ENCODE measurements at regions not wholly inside any gene's neighbourhood (a gene's known extent, or its start where the extent isn't known, plus 50 kb on each side); places are given as distances from the start of the nearest gene placed in this dataset.
"Not testable (repeated sequence)": the region's sequence is repeated elsewhere in the genome, so short reads cannot be mapped to it uniquely, and the experiment has no call there.

DNA sequence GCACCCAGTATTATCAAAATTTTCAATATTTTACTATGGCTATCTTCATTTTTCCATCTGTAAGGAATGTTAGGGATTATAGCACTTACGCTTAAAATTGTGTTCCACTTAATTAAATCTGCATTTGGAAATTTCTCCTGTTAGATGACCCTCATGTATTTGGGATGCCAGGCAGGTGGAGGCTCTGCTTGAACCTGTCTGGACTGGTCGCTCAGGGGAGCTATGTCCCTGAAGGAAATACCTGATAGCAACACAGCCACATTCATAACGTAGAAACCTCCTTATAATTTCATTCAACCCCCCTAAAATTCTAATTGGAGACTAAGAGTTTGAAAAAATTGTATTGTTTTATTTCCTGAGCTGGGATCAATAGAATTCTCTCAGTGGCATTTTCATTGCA, 636.0 kb upstream of the MMS22L start:
- DNase-seq: no peak

DNA sequence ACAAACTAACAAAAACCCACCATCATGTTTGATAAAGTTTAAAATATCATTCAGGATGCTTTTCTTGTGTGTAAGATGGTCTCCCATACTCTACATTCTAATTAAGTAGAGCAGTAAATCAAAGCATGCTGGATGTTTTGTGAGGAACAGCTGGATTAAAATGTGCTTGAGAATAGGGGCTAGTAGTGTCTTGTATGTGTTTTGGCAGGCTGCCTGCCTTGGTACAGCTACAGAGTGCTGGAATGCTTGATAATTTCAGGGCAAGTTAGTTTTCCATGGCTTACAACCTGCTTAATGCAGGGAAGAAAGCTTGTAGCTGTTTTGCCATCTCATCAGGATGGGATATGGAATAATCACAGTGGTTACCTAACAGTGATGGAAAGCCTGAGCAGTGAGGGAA, 636.6 kb upstream of the MMS22L start:
- DNase-seq: no peak

- DNase-seq: no peak
These were observed 640.2 kb upstream of the MMS22L start for GRCh38 chr6:97923249-97923648.

DNA sequence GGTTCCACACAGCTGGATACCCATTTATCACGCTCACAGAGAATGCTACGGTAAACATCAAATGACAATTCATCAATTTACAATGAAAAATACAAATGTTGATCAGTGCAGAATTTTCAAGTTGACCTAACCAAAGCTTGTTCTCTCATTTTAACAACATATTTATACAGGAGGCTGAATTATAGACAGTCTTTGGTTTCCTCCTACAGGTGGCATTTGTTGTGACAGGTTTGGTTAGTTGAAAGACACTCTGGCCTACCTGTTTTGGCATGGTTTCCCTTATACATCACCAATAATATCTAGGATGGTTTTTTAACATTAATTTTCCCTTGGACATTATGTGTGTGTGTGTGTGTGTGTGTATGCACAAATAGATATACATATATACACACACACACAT, 642.5 kb upstream of the MMS22L start:
- DNase-seq: no peak

GRCh38 chr6:97939440-97940168, 656.6 kb upstream of the MMS22L start:
- no peak for DNase-seq

GRCh38 chr6:97947841-97948240, 664.8 kb upstream of the MMS22L start:
- no peak for DNase-seq

DNA sequence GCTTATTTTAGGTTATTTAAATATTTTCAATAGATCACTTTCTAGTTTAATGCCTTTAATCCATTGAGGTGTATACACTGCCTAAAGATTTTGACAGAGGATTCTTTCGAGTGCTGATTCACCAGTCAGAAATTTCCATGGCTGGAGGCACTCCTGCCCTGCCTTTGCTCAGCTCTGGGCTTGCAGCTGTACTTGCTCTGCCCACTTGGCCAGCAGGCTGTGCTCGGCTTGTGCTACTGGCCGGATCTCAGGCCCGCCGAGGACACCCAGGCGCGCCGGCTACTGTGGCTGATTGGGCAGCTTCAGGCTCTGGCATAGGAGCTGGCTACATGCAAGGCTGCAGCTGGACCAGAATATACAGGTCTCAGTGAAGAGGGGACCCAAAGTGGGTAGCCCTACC, 675.1 kb upstream of the MMS22L start:
- no peak for DNase-seq

GRCh38 chr6:97963193-97963592, 680.2 kb upstream of the MMS22L start:
- no peak for DNase-seq

- DNase-seq: no peak
These were observed 686.0 kb upstream of the MMS22L start for GRCh38 chr6:97969065-97969464.

DNA sequence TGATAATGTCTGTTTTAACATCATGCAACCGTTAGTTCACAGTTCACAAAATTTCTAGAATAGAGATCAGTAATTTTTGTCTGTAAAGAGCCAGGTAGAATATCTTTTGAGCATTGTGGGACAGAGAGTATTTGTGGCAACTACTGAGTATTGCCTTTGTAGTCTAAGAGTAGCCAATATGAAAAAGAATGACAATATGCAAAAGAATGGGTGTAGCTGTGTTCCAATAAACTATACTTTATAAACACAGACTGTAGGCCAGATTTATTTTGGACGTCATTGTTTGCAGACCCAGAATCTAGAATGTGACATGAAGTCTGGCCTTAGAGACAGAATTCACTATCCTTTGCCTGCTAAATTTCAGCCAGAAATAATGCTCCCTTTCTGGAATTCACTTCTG, 694.1 kb upstream of the MMS22L start:
- DNase-seq: no peak

DNA sequence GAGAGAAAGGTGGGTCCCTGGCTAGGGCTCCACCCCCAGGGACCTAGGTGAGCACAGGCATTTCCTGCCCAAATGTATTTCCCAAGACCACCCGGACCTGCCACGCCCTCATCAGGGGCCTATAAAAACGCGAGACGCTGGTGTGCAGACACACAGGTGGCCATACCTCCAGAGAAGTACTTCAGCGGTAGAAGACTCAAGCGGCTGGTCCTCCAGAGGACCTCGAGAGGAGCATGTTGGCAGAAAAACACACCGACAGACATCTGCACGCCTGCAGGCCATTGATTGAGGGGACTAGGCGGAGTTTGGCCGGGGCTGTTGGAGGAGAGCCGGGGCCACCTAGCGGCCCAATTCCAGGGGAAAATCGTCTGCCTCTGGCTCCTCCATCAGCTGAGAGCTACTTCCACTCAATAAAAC, 695.8 kb upstream of the MMS22L start:
- DNase-seq: no peak

DNA sequence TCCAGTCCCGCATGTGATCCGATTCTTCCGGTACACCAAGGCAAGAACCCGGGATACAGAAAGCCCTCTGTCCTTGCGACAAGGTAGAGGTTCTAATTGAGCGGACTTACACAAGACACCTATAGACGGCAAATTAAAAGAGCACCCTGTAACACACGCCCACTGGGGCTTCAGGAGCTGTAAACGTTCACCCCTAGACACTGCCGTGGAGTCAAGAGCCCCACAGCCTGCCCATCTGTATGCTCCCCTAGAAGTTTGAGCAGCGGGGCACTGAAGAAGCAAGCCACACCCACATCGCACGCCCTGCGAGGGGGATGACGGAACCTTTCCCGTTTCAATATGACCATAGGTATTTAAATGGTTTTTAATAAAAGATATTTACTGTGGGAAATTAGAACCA, 696.3 kb upstream of the MMS22L start:
- DNase-seq: not testable (repeated sequence)

DNA sequence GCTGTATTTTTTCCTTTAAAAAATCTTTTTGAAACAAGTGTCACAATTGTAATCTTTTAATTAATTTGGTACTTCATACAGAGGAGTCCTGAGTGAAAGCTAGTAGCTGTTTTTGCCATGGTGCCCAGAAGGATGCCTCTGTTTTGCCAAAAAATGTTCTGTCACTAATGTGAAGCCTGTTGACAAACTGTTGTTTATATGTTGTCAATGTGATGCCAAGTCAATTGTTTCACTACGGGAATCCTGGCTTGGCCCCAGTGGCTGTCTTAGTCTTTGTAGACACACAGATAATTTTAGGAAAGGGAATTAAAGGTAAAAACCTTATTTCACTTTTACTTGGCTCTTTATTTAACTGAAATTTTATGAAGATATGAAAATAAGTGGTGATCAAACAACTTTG, 706.4 kb upstream of the MMS22L start:
- no peak for DNase-seq

DNA sequence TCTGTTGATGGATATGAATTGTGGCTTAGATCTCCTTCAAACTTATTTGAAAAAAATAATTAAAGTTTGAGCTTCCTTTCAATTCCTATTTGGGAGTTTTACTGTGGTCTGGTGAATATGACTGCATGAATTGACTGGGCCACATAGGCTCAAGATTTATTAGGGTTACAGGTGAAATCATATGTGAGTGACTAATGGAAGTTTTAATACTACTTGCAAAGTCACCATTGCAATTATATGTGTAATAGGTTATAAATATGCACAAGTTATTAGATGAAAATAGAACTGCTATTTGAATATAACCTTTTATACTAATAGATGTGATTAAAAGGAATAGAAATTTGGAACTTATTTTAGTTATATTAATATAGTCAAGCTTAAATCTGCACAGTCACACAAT, 712.1 kb upstream of the MMS22L start:
- no peak for DNase-seq

DNA sequence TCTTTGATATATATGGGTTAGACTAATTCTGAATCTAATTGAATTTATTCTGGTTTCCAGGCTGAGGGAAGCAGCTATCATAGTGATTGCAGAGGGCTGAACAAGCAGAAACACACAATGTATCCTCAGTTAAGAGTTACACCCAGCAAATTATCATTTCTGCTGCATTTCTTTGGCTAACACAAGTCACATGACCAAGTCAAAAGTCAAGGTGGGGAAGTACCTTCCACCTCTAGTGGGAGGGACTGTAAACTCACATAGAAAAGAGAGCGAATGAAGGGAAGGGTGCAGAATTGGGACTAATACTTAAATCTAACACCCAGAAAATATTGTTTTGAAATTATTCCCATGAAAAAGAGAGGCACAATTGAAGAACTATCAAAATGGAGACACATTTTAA, 719.7 kb upstream of the MMS22L start:
- no peak for DNase-seq

DNA sequence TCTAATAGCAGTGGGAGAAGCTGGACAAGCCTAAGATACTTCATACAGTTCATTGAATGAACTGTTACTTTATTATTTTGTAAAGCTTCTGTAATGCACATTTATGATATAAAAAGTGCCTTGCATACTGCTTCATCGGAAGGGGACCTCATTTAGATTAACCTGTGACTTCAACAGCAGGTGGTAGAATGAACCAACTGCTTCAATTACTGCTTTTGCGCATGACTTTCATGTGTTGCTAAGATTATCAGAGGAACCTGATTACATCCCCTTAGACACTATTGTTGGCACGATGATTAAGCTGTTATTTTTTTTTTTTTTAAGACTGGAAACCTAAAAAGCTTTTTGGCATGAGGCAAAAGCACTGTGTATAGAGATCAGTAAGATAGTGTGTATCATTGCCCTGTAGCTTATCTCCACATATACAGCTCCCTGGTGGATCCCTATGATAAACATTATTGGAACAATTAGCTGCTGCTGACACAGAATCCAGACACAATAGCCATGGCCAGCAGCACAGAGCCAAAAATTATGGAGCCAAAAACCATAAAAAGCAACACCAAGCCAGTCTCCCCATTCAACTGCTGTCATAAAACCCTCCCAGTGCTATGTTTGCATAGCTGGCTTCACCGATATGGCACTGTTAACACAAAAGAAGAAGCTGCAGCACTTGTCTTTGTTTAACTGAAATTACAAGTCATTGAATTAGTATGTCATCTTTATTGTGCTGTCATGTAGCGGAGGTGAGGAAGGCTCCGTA, 731.6 kb upstream of the MMS22L start:
- DNase-seq: no peak

GRCh38 chr6:98016565-98016964, 733.5 kb upstream of the MMS22L start:
- DNase-seq: no peak

DNA sequence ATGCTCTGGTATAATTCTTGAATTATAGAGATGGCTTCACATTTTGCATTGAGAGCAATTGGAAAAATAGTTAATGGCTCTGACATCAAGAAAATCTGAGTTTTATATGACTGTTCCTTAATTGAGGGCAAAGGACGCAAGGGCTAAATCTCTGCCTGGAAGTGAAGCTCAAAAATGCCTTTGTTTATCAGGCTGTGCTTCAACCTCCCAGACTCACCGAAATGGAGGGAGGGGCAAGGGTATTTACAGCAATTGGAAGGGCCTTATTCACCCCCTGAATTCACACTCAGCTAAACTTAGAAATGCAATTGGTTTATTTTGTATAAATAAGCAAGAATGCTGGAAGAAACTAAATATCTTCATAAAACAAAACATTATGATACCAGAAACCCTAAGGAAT, 737.2 kb upstream of the MMS22L start:
- no peak for DNase-seq

- no peak for DNase-seq
These were observed 741.3 kb upstream of the MMS22L start for GRCh38 chr6:98024359-98024758.

DNA sequence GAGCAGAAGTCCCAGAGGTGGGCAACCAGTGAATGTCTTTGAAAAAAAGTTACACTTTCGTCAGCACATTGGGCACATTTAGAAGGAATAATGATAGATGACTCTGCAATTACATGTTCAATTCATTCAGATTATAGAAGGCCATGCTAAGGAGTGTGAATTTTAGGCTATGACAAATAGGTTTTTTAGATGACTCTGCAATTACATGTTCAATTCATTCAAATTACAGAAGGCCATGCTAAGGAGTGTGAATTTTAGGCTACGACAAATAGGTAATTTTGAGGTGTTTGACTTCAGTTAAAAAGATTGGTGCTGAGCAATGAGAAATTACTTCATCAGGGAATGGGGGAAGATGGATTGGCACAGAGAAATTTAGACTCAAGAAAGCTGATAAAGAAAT, 744.9 kb upstream of the MMS22L start:
- DNase-seq: no peak

DNA sequence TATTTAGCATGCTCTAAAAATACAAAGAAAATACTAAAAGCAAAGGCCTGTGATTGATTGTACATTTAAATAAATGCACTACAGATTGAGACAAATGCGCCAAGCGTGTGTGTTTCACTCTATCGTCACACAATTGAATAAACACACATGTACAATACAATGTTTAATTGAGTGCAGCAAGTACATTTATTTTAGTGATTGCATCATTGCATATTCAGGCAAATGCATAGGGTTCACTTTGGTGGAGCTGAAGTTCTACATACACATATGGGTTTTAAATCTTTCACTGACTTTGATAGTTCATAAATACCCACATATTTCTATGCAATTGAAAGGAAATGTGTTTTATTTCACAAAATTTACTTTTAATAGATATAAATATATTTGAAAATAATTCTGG, 750.6 kb upstream of the MMS22L start:
- DNase-seq: no peak

GRCh38 chr6:98036344-98036923, 753.4 kb upstream of the MMS22L start:
- no peak for DNase-seq

DNA sequence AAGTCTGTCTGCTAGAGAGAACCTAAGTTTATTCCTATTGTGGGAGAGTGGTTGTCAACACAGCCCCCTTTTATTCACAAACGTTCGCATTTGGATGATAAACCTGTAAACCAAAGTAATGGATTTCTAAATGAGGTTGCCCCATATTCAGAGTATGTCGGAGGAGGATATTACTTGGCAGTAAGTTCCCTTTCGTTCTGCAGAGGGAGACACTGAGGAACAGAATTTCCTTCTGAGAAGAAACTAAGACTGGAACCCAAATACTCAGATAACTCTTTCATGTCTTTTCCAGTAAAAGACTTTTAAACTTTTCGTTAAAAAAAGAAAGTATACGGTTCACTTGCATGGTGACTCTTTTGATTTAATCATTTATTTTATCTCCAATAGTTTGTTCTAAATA, 754.6 kb upstream of the MMS22L start:
- no peak for DNase-seq

- DNase-seq: no peak
These were observed 756.4 kb upstream of the MMS22L start for GRCh38 chr6:98039443-98039842.
